HG02870 (cell line): ENCODE measurements at regions not wholly inside any gene's neighbourhood (a gene's known extent, or its start where the extent isn't known, plus 50 kb on each side); places are given as distances from the start of the nearest gene placed in this dataset.
"Not testable (repeated sequence)": the region's sequence is repeated elsewhere in the genome, so short reads cannot be mapped to it uniquely, and the experiment has no call there.

ENCODE experiments used
- ATAC-seq: cut with Tn5 transposase; IDR thresholded peaks from one replicate; pipeline ENCODE4 v1.9.1; 2021; ENCODE audit warnings: mild to moderate bottlenecking, moderate library complexity; ENCODE audit not compliant: unreplicated experiment

- no peak for ATAC-seq
Observed at GRCh38 chrX:87924619-87925018, 407.0 kb downstream of the KLHL4 start.

DNA sequence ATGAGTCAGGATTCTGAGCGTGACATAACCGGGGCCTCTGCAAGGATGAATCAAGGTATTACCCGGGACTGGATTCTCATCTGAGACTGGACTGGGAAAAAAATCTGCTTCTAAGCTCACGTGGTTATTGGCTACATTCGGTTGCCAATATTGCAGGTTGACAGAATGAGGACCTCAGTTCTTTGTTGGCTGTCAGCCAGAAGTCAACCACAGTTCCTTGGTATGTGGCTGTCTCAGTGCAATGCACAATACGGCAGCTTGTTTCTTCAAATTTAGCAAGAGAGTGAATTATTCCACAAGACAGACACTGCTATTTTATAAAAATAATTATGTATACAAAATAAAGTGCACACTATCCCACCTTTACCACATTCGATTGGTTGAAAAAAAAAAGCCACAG, 424.2 kb downstream of the KLHL4 start:
- ATAC-seq = no peak

DNA sequence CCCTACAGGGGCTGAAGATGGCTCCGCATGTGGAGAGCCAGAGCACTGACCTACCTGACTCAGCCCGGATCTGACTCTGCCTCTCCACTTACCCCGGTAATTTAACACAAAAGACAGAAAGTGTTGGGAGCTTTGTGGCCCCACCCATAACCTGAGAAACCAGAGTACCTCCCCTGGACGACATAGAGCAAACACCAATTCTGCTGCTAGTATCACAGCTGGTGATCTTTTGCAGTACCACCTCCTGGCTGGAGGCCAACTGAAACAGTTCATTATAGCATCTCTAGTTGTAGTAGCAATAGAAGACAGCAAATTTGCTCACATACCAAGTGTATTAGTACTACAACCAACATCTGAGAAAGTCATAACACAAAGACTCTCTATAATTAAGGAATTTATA, 443.9 kb downstream of the KLHL4 start:
- ATAC-seq = no peak

GRCh38 chrX:87968118-87968517, 450.5 kb downstream of the KLHL4 start:
- ATAC-seq = no peak

DNA sequence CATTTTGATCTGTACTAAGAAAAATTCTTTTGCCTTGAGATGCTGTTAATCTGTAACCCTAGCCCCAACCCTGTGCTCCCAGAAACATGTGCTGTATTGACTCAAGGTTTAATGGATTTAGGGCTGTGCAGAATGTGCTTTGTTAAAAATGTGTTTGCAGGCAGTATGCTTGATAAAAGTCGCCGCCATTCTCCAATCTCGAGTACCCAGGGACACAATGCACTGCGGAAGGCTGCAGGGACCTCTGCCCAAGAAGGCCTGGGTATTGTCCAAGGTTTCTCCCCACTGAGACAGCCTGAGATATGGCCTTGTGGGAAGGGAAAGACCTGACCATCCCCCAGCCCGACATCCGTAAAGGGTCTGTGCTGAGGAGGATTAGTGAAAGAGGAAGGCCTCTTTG, 454.5 kb downstream of the KLHL4 start:
- not testable (repeated sequence) for ATAC-seq

DNA sequence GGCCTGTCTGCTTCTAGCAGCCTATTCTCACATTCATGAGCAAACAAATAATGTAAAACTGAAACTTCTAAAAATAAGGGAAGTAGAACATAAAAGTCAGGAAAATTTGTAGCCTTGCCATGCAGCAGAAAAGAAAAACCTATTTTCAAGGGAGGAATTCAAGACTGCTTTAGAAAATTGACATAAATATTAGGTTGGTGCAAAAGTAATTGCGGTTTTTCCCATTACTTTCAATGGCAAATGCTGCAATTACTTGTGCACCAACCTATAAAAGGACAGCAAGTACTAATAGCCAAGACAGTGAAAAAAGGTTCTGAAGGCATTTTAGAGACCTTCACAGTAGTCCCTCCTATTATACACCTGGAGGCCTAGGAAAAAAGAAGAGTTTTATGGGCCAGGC, 457.8 kb downstream of the KLHL4 start:
- no peak for ATAC-seq

DNA sequence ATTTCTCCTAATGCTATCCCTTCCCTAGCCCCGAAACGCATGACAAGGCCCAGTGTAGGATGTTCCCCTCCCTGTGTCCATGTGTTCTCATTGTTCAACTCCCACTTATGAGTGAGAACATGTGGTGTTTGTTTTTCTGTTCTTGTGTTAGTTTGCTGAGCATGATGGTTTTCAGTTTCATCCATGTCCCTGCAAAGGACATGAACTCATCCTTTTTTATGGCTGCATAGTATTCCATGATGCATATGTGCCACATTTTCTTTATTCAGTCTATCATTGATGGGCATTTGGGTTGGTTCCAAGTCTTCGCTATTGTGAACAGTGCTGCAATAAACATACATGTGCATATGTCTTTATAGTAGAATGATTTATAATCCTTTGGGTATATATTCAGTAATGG, 490.3 kb downstream of the KLHL4 start:
- not testable (repeated sequence) for ATAC-seq

DNA sequence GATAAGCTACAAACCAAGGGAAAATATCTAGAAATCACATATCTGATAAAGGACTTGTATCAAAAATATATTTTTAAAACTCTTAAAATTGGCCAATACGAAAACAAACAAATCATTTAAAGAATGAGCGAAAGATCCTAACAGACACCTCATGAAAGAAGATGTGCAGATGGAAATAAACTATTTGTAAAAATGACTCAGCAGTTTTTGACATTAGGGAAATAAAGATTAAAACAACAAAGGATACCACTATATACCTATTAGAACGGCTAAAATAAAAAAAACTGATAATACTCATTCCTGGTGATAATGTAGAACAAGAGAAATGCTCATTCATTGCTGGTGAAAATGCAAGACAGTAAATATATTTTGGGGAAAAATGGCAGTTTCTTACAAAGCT, 506.4 kb downstream of the KLHL4 start:
- ATAC-seq = no peak

- ATAC-seq = no peak
Observed at GRCh38 chrX:88072339-88073030, 554.9 kb downstream of the KLHL4 start.

- no peak for ATAC-seq
Observed at GRCh38 chrX:88101968-88102367, 584.4 kb downstream of the KLHL4 start.

GRCh38 chrX:88135735-88136134, 611.3 kb upstream of the CPXCR1 start:
- no peak for ATAC-seq

- no peak for ATAC-seq
Observed at GRCh38 chrX:88136328-88136727, 610.7 kb upstream of the CPXCR1 start.

GRCh38 chrX:88146577-88146976, 600.4 kb upstream of the CPXCR1 start:
- ATAC-seq = no peak

- ATAC-seq = no peak
Observed at GRCh38 chrX:88170553-88170952, 576.5 kb upstream of the CPXCR1 start.

GRCh38 chrX:88173932-88174440, 573.0 kb upstream of the CPXCR1 start:
- not testable (repeated sequence) for ATAC-seq

DNA sequence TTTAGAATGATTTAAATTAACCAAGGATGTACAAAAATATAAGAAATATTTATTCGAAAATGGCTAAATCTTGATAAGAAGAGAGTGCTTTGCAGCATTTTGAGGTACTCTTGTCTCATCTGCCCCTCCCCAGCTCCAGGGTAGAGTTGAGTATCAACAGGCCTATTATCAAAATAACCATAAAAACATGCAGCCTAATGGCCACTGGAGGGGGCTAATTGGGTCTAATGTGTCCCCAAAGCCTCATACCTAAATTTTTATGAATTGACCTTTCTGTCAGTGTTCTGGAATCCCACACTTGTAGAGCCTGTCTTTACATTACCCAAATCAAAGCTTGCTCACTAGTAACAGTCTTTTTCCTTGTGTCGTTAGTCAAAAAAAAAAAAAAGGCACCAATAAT, 544.9 kb upstream of the CPXCR1 start:
- ATAC-seq = no peak

GRCh38 chrX:88244066-88244465, 503.0 kb upstream of the CPXCR1 start:
- no peak for ATAC-seq

- no peak for ATAC-seq
Observed at GRCh38 chrX:88284844-88285243, 462.2 kb upstream of the CPXCR1 start.

- ATAC-seq = not testable (repeated sequence)
Observed at GRCh38 chrX:88313972-88314371, 433.1 kb upstream of the CPXCR1 start.

DNA sequence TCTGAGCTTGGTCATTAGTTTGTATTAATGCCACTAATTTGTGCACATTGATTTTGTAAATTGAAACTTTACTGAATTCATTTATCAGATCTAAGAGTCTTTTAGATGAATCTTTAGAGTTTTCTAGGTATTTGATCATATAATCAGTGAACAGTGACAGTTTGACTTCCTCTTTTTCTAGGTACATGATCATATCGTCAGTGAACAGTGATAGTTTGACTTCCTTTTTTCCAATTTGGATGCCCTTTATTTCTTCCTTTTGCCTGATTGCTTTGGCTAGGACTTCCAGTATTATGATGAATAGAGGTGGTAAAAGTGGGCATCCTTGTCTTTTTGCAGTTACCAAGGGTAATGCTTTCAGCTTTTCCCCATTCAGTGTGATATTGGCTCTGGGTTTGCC, 421.4 kb upstream of the CPXCR1 start:
- ATAC-seq = no peak

- ATAC-seq = no peak
Observed at GRCh38 chrX:88355252-88355651, 391.8 kb upstream of the CPXCR1 start.

GRCh38 chrX:88366314-88366713, 380.7 kb upstream of the CPXCR1 start:
- ATAC-seq = no peak

DNA sequence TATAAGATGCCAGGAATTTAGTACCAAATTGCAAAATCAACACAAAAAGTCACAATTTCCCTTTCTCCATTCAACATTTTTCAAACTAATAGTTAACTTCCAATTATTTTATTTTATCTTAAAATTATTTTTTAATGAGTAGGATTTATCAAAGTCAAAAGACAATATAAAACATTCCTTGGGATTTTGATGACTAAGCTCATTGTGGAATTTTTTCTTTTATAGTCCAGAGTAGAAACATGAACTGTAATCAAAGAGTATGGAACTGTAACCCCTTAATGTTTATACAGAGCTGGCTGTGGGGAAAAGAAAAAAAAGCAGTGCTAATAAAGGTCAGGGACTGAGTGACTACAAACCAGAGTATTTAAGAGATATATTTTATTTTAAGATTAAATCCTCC, 368.6 kb upstream of the CPXCR1 start:
- no peak for ATAC-seq
